IPS DF 6.9 (cell line): ENCODE measurements at regions not wholly inside any gene's neighbourhood (a gene's known extent, or its start where the extent isn't known, plus 50 kb on each side); places are given as distances from the start of the nearest gene placed in this dataset.
A peak's percentile ranks its signal among the peaks of the same experiment; 100 is the strongest.
"Not testable (repeated sequence)": the region's sequence is repeated elsewhere in the genome, so short reads cannot be mapped to it uniquely, and the experiment has no call there.

Source experiments
- DNase-seq: peaks from one replicate; pipeline ENCODE4 v3.0.0-alpha.2; 2013; ENCODE audit warnings: low read depth, low spot score
- H3K27ac ChIP-seq: one replicate; pipeline ENCODE4 v1.5.1; 2013; ENCODE audit warnings: low read length, control low read depth
- H3K27me3 ChIP-seq: 2 replicates; pipeline ENCODE4 v1.6.1; 2013; ENCODE audit warnings: mild to moderate bottlenecking, low read length; ENCODE audit not compliant: control insufficient read depth, insufficient read depth
- H3K36me3 ChIP-seq: 2 replicates; pipeline ENCODE4 v1.6.1; 2013; ENCODE audit warnings: low read length; ENCODE audit not compliant: control insufficient read depth, insufficient read depth
- H3K4me1 ChIP-seq: 2 replicates; pipeline ENCODE4 v1.6.1; 2013; ENCODE audit warnings: low read length; ENCODE audit not compliant: control insufficient read depth, insufficient read depth
- H3K4me3 ChIP-seq: 2 replicates; pipeline ENCODE4 v1.5.1; 2013; ENCODE audit warnings: mild to moderate bottlenecking, low read length
- H3K9me3 ChIP-seq: 2 replicates; pipeline ENCODE4 v1.6.1; 2013; ENCODE audit warnings: low read length, inconsistent platforms; ENCODE audit not compliant: control insufficient read depth, insufficient read depth
- WGBS: extraction: QIAGEN DNeasy Blood & Tissue Kit; methylation state at CpG from one replicate; pipeline ENCODE4 v1.1.7; 2013; ENCODE audit warnings: mixed read lengths, missing lambda C conversion rate; ENCODE audit not compliant: insufficient read length, insufficient coverage; 5-methylcytosine and 5-hydroxymethylcytosine counted together

DNA sequence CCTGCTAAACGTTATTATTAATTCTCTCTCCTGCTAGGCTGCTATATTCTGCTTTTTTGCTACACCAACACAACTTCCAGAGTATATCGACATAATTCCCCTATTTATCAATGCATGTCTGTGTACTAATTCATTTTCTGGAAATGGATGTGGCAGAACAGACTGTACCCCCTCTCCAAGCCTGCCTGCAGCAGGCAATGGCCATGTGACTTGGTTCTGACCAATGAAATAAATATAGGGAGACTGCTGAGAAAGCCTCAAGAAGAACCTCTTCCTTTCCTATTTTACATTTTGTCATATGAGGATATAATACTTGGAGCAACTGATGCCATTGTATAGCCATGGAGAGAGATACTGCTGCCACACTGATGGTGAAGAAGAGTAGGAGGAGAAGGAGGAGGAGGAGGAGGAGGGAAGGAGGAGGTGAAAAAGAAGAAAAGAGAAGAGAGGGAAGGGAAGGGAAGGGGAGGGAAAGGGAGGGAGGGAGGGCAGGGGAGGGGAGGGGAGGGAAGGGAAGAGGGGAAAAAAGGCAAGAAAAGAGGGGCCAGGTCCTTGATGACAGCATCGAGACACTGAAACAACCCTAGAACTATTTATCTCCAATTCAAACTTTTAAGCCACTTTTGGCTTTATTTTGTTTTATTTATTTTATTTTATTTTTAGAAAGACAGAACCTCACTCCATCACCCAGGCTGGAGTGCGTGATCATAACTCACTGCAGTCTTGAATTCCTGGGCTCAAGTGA, 57.0 kb upstream of the SPP1 start:
- no CpG with 5 or more reads among the region's 4 CpGs for WGBS

DNA sequence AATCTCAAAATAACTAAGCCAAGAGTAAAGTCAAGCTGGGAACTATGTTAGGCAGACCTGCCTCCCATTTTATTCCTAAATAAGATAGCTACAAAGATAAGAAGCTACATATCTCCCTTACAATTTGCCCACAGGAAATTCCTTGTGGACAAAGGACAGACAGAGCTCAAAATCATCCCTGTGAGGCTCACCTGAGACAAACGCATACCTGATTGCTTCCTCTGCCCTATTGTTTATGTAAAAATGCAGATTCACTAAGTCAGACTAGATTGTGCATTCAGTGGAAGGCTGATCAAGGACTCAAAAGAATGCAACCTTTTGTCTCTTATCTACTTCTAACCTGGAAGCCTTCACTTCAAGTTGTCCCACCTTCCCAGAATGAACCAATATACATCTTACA, 56.2 kb upstream of the SPP1 start:
- H3K27ac ChIP-seq = peak overlapping the region; percentile 7
- no CpG with 5 or more reads among the region's 1 CpG for WGBS
- DNase-seq, H3K4me3 ChIP-seq, H3K9me3 ChIP-seq, H3K4me1 ChIP-seq, H3K36me3 ChIP-seq, H3K27me3 ChIP-seq: not testable (repeated sequence)

More for the DNA sequence above, 57.0 kb upstream of the SPP1 start:
- H3K36me3 ChIP-seq = no peaks in the 10 kb centered on the region
- H3K4me1 ChIP-seq = peaks cover 9% of the 10 kb centered on the region
- H3K27ac ChIP-seq = peak overlapping the region; percentile 7
- H3K9me3 ChIP-seq = no peaks in the 10 kb centered on the region
- no peaks in the 10 kb centered on the region for H3K27me3 ChIP-seq
- DNase-seq = no peak
- peak overlapping the region; percentile 19; the same call in 1 of the 2 replicates for H3K4me3 ChIP-seq

DNA sequence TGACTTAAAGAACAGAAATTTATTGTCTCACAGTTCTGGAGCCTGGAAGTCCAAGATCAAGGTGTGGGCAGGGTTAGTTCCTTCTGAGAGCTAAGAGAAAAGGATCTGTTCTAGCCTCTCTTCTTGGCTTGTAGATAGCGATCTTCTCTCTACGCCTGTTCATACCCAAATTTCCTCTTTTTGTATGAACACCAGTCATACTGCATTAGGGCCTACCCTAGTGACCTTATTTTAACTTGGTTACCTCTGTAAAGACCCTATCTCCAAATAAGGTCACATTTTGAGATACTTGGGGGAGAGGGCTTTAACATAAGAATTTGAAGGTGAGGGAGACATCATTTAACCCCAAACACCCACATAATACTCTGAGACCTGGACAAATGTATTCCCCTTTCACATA, 55.6 kb upstream of the SPP1 start:
- DNase-seq = no peak
- Histone ChIP-seq H3K4me1 (peaks cover 9% of the 10 kb centered on the region), H3K4me3 (peak overlapping the region; percentile 8; the same call in 1 of the 2 replicates), H3K9me3 (no peaks in the 10 kb centered on the region), H3K27ac (peak overlapping the region; percentile 62), H3K36me3 (peaks cover 3% of the 10 kb centered on the region; the same call in 1 of the 2 replicates), H3K27me3 (no peaks in the 10 kb centered on the region)
- no CpG with 5 or more reads among the region's 2 CpGs for WGBS

DNA sequence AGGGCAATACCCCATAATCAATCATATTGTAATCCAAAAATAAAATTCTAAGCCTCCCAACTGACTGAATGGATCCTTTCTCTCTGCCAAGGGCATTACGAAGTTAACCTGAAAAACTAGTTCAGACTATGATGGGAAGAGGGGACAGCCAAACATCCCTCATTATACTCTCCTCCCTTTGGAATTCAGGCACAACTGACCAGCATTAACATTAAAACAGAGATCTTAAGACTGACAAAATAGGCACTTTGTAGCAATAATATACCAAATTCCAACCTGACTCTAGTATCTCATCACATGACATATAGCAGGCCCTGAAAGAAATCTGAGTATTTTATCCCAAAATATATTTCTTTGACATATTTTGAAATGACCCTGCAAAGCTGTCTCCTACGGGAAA, 55.0 kb upstream of the SPP1 start:
- no peak overlapping the region for H3K27ac ChIP-seq

DNA sequence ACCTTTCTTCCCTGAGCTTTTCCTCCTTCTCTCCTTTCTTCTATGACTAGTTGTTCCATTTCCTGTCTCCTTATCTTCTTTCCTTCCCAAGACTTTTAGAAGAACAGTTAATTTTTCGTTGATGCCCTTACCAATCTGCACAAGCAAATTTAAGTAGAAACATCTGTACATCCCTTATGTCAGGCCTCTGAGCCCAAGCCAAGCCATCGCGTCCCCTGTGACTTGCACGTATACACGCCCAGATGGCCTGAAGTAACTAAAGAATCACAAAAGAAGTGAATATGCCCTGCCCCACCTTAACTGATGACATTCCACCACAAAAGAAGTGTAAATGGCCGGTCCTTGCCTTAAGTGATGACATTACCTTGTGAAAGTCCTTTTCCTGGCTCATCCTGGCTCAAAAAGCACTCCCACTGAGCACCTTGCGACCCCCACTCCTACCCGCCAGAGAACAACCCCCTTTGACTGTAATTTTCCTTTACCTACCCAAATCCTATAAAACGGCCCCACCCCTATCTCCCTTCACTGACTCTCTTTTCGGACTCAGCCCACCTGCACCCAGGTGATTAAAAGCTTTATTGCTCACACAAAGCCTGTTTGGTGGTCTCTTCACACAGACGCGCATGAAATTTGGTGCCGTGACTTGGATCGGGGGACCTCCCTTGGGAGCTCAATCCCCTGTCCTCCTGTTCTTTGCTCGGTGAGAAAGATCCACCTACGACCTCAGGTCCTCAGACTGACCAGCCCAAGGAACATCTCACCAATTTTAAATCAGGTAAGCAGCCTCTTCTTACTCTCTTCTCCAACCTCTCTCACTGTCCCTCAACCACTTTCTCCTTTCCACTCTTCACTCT, 53.7 kb upstream of the SPP1 start:
- WGBS = no CpG with 5 or more reads among the region's 16 CpGs
- H3K36me3 ChIP-seq = peaks cover 14% of the 10 kb centered on the region; the same call in 1 of the 2 replicates
- H3K4me3 ChIP-seq = peak overlapping the region; percentile 71; the same call in 1 of the 2 replicates
- H3K27ac ChIP-seq, H3K4me1 ChIP-seq, H3K27me3 ChIP-seq, DNase-seq, H3K9me3 ChIP-seq: not testable (repeated sequence)

More for the DNA sequence above, 55.0 kb upstream of the SPP1 start:
- Histone ChIP-seq H3K4me1 (peaks cover 9% of the 10 kb centered on the region), H3K9me3 (no peaks in the 10 kb centered on the region), H3K27me3 (no peaks in the 10 kb centered on the region), H3K36me3 (peaks cover 3% of the 10 kb centered on the region; the same call in 1 of the 2 replicates), H3K4me3 (no peak overlapping the region)
- no peak for DNase-seq
- no CpG with 5 or more reads among the region's 2 CpGs for WGBS

DNA sequence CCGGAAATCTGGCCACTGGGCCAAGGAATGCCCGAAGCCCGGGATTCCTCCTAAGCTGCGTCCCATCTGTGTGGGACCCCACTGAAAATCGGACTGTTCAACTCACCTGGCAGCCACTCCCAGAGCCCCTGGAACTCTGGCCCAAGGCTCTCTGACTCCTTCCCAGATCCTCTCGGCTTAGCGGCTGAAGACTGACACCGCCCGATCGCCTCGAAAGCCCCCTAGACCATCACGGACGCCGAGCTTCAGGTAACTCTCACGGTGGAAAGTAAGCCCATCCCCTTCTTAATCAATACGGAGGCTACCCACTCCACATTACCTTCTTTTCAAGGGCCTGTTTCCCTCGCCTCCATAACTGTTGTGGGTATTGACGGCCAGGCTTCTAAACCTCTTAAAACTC, 51.4 kb upstream of the SPP1 start:
- not testable (repeated sequence) for H3K27me3 ChIP-seq, H3K27ac ChIP-seq, H3K4me1 ChIP-seq, H3K9me3 ChIP-seq, DNase-seq
- Histone ChIP-seq H3K4me3 (peak overlapping the region; percentile 88; the same call in 1 of the 2 replicates), H3K36me3 (peaks cover 21% of the 10 kb centered on the region; the same call in 1 of the 2 replicates)
- WGBS = no CpG with 5 or more reads among the region's 18 CpGs
